Erythroblast (primary cell): ENCODE measurements at regions not wholly inside any gene's neighbourhood (a gene's known extent, or its start where the extent isn't known, plus 50 kb on each side); places are given as distances from the start of the nearest gene placed in this dataset.

Source experiments
- GATA1 ChIP-seq: IDR thresholded peaks from 2 replicates; pipeline ENCODE4 v1.6.1; 2011; ENCODE audit warnings: low read depth, mild to moderate bottlenecking, control low read depth, low read length, moderate library complexity
- POLR2A ChIP-seq: IDR thresholded peaks from 2 replicates; pipeline ENCODE4 v1.6.1; 2011; ENCODE audit warnings: mild to moderate bottlenecking, low read length

DNA sequence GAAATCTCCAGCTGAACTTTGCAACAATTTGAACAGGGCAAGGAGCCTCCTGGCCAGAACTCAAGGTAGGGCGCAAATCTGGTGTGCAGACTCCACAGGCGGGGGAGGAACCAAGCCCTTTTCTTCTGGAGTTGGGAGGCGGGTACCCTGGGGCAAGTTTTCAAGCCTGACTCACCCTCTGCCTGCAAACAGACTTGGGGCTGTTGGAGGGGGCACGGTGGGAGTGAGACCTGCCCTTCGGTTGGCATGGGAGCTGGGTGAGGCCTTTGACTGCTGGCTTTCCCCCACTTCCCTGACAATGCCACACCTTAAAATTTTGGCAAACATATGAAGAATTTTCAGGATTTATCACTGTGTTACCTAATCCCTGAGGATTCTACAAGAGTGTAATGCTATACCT lies 709.8 kb upstream of the DIAPH2 start:
- no peak for TF ChIP-seq GATA1
- no peak for TF ChIP-seq POLR2A
